Amygdala (tissue), 56 donors: ENCODE measurements at regions not wholly inside any gene's neighbourhood (a gene's known extent, or its start where the extent isn't known, plus 50 kb on each side); places are given as distances from the start of the nearest gene placed in this dataset.
"Not testable (repeated sequence)": the region's sequence is repeated elsewhere in the genome, so short reads cannot be mapped to it uniquely, and the experiment has no call there.

Experiments used
- DNase-seq, 56 donors: peaks; one replicate each; lab custom pipeline; 2025; lab: John Stamatoyannopoulos, UW

DNA sequence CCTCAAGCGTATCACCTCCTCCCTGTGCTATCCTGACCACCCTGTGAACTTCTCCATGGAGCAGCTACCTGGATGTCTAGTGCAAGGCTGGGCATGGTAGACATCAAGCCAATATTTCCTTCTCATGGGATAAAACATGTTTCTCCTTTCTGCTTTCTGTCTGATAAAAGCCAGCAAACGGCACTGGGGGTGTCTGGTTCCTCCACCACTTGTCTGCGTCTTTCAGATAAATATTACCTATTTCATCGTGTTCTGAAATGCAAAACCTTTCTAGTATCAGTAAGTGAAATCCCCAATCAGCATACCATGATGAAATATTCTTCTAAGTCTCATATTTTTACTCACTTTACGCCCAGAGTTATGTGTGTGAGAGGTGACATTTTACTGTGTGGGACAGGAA is 340.2 kb downstream of the BCL2L11 start:
- DNase-seq: not testable (repeated sequence)

- not testable (repeated sequence) for DNase-seq
Measured at GRCh38 chr2:111461831-111462230, 341.1 kb downstream of the BCL2L11 start.

DNA sequence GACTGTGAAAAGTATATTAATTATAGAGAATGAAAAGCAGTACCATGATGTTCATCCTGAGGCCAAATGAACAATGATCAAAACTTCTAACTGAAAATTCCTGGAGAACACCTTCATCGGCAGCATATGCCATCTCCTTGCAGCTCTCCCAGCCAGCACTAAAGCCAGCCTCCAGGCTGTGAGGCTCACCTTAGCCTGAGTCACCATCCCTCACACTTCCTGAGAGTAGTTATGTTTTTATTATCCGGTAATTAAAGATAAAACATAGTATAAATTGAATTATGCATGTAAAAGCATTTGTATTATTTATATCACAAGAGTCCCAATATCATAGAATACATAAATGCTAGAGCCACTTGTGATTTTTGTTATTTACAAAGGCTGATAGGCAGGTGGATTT is 341.9 kb downstream of the BCL2L11 start:
- not testable (repeated sequence) for DNase-seq

GRCh38 chr2:111463238-111463848 is 342.6 kb downstream of the BCL2L11 start:
- DNase-seq: not testable (repeated sequence)

DNA sequence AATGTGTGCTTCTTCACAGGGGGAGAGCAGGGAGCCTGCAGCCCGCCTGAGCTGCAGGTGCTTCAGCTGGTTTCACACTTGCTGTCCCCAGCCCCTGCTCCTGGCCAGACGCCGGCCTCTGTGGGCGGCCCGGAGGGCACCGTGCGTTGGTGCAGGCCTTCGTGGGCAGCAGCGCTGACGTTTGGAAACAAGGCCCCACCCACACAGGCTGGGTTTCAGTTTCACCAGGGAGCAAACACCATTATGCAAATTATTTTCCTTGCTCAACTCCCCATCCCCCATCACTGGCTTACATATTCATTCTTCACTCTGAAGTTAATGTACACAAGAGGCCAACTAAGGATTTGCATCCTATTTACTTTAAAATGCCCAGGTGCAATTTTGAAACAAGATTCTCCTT is 343.2 kb downstream of the BCL2L11 start:
- DNase-seq: not testable (repeated sequence)

DNA sequence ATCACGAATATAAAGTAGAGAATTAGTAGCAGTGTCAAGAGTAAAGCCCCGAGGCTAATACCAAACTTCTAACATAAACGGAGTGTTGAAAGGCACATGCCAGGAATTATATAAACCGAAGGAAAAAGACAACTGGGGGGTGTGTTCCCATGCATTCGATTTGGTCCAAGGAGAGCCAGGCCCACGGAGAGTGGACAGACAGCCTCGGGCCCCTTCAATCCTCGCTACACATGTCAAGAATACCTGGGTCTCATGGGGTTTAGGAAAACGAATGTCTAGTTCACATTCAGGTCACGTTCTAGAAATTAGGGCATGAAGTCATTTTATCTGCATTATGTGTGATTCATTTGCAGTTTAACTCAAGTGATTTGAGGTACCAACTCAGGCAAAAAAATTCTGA is 343.7 kb downstream of the BCL2L11 start:
- DNase-seq: not testable (repeated sequence)

- DNase-seq: not testable (repeated sequence)
Measured at GRCh38 chr2:111465521-111465920, 344.8 kb downstream of the BCL2L11 start.

- DNase-seq: not testable (repeated sequence)
Measured at GRCh38 chr2:111466744-111467143, 346.0 kb downstream of the BCL2L11 start.

DNA sequence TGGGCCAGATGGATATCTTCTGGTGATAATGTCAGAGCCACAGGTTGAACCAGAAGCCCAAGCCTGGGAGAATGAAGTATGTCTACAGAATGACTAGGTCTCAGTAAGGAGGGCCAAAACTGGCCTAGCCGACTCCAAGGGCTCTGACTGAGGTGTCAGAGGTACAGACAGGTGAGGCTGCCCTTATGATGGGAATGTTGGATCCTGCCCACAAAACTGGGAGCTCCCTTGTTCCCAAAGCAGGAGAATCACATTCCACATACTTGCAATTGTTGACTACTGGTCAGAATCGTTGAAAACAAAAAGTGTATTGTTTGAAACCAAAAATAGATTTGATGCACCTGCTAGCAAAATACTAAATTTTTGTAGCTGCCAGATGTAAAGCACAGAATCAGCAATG is 350.2 kb downstream of the BCL2L11 start:
- DNase-seq: not testable (repeated sequence)

- DNase-seq: not testable (repeated sequence)
Measured at GRCh38 chr2:111471791-111472530, 351.2 kb downstream of the BCL2L11 start.

GRCh38 chr2:111472844-111473403 is 352.2 kb downstream of the BCL2L11 start:
- DNase-seq: not testable (repeated sequence)

GRCh38 chr2:111473522-111473921 is 352.8 kb downstream of the BCL2L11 start:
- not testable (repeated sequence) for DNase-seq

GRCh38 chr2:111474198-111474705 is 353.5 kb downstream of the BCL2L11 start:
- DNase-seq: not testable (repeated sequence)

- DNase-seq: not testable (repeated sequence)
Measured at GRCh38 chr2:111478335-111478734, 357.6 kb downstream of the BCL2L11 start.

DNA sequence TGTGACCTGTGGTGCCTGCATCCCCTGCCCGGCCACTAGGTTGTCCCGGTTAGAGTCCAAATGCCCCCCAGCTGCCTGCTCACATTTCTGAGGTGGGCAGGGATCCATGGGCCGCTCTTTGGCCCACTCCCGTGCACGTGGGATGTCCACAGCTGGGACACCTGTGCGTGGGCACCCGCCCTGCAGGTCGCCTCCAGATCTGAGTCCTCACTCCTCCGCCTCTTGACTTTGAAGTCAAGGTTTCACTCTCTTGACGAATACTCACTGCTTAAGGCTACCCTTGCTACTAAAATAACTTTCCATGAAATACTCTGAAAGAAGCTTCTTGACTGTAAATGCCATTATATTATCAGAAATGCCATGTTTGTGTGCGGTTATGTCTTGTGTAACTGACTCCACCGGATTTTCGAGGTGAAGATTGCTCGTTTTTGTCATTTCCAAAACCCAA is 358.2 kb downstream of the BCL2L11 start:
- not testable (repeated sequence) for DNase-seq

GRCh38 chr2:111480016-111480625 is 359.4 kb downstream of the BCL2L11 start:
- not testable (repeated sequence) for DNase-seq

GRCh38 chr2:111480633-111481032 is 359.9 kb downstream of the BCL2L11 start:
- not testable (repeated sequence) for DNase-seq

DNA sequence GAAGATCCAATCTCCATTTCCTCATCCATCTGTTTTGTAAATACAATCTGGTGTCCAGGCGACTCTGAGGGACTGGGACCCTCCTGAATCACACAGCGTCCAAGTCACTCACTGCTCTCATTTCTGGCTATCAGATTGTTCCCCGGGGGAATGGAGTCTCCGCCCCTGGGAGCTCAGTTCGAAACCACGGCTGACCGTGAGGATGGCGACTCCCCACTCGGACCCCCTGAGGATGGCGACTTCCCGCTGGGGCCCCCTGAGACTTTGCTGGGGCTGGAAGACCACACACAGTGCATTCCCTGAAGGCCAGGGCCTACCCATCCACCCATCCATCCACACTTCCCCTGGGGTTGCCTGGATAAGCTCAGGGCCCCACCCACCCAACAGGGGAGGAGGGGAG is 360.5 kb downstream of the BCL2L11 start:
- DNase-seq: not testable (repeated sequence)

DNA sequence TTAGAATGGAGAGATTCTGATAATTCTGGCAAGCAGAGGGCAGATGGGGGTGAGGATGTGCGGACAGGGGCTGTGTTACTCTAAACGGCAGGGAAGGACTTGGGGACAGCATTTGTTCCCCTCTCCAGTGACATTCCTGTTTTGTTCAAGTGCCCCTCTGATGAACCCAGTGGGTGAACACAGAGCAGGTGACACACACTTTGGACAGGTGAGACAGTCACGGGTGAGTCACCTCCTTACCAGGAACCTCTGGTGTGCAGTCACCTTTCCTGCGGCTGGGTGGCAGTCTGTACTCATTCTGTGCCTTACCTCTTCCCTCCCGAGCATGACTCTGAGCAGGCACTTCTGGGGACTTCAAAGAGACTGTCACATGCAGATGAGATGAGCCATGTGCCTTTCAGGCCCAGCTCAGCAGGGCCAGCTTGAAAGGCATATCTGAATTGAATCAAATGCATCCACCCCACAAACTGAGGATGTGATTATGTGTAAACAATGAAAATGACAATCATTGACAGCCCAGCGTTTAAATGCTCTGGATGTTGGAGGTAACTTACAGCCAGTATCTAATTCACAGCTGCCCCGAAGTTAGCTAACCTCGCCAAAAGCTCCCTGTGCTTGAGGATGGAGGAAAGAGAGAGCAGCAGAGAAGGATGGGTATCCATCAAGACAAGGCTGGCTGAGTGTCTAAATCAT is 362.4 kb downstream of the BCL2L11 start:
- not testable (repeated sequence) for DNase-seq

- not testable (repeated sequence) for DNase-seq
Measured at GRCh38 chr2:111484097-111484496, 363.4 kb downstream of the BCL2L11 start.
